GM19397 (cell line): ENCODE measurements at regions not wholly inside any gene's neighbourhood (a gene's known extent, or its start where the extent isn't known, plus 50 kb on each side); places are given as distances from the start of the nearest gene placed in this dataset.
"Not testable (repeated sequence)": the region's sequence is repeated elsewhere in the genome, so short reads cannot be mapped to it uniquely, and the experiment has no call there.

Source experiments
- ATAC-seq: cut with Tn5 transposase; IDR thresholded peaks from one replicate; pipeline ENCODE4 v1.9.1; 2021; ENCODE audit warnings: mild to moderate bottlenecking, moderate library complexity; ENCODE audit not compliant: unreplicated experiment

DNA sequence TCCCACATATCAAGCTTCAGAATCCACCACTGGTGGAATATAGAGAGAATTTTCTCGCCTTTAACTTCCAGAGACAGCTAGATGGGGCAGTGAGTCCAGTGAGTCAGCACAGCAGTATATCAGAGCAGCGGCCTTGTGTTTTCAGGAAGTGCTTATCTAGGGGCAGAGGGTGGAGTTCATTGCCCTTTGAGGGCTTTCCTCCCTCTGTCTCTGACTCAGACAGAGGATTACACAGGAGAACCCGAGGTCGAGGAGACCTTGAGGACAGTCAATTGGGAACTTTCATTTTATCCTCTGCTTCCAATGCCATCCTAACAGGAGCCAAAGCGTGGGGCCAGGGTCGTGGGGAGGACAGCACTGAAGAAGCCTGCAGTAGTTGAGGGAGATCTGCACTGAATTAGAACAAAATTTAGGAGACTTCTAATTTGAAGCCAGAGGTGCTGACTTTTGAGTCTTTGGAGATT, 109.6 kb upstream of the UMPS start:
- ATAC-seq: no peak

DNA sequence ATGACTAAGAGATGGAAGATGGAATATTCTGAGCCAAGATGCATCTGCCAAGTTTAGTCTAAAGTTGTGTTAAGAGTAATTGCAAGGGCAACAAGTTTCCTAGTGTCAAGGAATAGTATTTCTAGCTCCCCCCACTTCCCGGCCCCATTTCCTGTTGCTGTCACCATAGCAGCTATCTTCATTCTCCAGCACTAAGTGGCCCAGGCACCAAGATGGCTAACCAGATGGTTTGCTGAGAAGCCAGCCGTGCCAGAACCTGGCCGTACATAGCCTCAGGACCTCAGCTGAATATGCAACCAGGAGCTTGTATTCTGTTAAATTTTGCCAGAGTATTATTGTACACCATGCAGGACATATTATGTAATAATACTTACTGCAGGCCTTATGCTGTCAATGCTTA, 108.8 kb upstream of the UMPS start:
- no peak for ATAC-seq

DNA sequence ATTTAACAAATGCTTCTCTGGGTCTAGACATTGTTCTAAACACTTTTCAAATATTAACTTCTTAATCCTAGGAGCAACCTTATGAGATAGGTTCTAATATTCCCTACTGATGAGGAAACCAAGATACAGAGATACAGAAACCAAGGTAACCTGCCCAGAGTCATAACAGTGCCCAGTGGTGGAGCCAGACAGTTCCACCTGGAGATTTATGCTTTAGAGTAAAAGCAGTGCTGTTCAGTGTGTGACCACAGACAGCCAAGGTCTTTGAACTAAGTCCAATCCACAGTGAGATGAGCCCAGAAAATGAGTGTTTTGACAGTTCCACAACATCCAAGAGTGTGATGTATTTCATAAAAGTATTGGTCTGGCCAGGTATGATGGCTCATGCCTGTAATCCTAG, 105.2 kb upstream of the UMPS start:
- no peak for ATAC-seq

DNA sequence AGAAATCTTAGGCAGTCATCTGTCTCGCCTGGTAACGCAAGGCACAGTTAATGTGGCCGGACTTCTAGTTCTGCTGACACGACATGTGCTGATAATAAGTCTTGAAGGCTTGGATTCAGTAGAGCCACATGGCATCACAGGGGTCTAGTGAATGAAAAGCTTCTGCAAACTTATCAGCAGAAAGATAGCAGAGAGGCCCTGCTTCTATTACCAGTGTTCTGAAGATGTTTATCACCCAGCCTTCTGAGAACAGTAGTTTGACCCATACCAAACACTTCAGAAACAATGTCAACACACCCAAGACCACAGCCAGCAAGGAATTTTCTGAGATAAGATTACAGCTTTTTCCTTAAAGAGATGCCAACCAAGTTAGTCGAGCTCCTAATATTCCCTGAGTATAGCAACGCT, 102.7 kb upstream of the UMPS start:
- ATAC-seq: no peak

DNA sequence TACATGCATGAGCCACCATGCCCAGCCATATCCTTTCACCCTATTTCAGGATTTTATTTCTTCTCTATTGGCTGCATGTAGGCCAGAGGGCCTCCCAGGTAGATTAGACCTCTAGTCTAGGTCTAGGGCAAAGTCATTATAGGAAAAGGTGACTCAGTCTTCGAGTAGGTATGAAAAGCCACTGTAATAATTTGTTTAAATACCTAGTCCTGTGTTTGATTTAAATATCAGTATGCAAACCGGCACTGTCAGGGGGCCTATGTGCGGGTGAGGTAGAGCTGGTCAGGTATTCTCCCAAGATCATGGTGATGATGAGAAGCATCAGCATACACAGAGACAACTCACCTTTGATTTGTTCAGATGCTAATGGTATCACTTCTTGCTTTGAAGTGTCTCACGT, 101.4 kb upstream of the UMPS start:
- ATAC-seq: no peak

DNA sequence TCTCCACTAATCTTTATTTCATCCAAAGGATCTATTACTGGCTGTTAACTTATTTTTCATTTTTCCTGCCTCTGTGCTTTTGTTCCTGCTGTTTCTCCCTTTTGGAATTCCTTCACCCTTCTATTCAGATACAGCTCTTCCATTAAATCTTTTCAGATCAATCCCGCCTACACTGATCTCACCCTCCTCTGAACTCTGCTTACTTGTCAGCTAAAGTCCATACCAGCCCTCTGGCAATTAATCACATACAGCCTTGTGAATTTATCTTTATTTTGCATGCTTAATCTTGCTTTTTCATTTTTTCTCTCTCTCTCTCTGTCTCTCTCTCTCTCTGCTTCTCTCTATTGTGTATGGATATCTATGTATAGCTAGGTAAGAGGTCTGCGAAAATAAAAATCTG, 100.8 kb upstream of the UMPS start:
- ATAC-seq: no peak

DNA sequence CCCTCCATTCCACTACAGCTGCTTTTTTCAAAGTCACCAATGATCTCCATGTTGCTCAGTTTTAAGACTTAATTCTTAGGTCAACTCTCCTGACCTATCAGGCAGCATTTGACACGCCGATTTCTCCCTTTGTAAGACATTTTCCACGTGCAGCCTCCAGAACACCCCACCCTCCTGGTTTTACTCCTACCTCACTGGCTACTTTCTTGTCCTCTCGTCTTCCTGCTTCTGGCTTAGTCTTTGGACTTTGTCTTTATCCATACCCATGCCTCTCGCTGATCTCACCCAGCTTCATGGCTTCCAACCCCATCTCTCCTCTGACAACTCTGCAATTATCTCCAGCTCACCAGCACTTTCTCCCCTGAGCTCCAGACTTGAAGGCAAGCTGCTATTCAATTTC, 99.3 kb upstream of the UMPS start:
- ATAC-seq: no peak

DNA sequence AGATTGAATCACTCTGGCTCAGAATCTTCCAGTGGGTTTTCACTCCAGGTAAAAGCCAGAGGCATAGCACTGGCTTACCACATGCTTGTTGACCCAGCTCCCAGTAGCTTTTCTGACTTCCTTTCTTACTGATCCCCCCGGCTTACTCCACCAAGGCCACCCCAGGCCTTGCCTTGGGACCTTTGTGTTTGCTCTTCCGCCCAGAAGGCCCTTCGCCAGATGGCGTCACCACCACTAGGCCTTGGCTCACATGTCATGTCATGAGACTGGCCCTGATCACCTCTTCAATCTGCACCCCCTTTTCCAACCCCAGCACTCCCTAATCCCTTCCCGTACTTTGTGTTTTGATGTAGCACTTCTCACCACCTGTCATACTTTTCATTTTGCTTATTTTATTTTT, 98.5 kb upstream of the UMPS start:
- ATAC-seq: no peak

DNA sequence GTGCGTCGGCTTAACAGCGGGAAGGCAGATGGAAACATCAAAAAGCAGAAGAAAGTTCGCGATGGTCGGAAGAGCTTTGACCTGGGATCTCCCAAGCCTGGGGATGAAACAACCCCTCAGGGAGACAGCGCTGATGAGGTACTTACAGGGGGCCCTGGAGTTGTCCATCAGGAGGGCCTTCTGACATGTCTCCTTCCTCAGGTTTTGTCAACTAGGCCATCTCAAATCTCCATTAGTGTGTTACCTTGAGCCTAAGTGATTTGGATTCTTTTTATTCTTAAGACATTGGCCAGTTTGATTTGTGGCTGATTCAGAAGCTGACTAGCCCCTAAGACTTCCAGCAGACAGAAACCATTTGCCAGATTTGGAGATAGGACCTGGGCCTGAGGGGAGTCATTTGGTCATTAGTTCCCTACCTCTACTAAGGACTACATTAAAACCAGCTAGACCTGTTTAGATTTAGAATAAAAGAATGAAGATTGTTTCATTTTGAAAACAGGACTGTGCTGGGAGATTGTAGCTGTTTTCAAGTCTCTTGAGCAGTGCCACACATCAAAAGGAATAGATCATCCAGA, 97.6 kb upstream of the UMPS start:
- no peak for ATAC-seq

DNA sequence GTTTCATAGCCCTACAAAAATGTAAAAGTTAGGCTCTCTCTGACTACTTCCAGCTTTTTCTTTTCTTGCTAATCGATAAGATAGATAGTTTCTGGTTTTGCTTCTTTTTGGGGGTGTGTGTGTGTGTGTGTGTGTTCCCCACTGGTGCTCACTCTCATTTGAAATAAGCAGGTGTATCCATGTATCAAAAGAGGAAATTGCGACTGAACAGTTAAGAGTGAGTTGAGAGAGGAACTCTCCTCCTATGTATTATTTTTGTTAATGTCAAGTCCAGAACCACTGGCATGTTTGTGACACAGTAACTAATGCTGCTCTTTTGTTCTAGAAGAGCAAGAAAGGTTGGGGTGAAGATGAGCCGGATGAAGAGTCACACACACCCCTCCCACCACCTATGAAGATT, 96.7 kb upstream of the UMPS start:
- no peak for ATAC-seq

DNA sequence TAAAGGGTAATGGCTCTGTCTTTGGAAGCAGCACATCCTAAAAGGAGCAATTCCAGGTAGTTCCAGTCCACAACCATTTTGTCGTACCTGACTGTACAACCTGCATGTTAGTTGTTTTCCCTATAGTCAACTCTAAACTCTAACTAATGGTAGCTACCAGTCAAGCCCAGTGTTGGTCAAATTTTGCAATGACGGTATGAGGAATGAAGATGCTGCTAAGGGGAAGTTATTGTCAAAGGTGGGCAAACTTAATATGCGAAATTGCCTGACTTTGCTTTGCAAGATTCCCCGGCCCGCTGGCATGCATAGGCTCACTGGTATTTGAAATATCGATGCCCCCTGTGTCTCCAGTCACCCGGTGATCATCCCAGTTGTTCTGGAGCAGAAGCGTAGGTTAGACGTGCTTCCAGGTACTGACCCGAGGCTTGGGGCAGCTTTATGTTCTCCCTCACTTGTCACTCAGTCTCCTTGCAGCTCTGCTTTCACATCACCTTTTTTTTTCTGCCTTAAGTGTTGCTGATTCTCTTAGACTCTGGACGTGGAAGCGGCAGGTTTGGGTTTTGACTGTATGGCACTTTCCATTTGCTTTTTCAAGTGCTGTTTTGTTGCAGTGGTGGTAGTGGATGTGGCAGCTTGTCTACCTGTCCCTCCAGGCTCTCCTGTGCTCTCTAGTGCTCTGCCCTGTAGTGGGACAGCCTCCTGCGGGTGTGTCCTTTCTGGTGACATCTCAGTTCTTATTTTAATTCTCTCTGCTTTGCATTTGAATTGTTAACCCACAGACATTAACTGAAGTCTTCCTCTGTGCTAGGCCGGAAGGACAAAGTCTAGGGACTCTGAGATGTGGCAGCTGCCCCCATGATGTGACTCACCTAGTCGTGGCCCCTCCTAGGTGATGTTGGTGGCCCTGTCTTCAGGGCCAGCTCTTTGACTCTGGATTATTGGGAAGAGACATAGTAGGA, 95.8 kb upstream of the UMPS start:
- no peak for ATAC-seq

DNA sequence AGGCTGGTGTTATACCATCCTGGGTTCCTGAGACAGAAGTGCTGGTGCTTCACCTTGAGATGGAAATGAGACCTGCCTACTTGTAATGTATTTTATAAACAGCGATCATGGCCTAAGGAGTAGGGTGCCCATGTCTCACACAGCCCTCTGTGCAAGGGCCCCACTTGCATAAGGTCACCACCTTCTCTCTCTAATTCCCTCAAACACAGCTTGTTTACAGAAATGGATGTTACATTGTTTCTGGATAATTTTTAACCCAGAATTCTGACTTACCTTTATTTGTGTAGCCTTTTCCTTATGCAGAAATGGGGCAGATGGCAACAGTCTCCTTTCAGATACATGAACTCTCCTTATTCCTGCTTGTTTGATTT, 95.1 kb upstream of the UMPS start:
- ATAC-seq: no peak

DNA sequence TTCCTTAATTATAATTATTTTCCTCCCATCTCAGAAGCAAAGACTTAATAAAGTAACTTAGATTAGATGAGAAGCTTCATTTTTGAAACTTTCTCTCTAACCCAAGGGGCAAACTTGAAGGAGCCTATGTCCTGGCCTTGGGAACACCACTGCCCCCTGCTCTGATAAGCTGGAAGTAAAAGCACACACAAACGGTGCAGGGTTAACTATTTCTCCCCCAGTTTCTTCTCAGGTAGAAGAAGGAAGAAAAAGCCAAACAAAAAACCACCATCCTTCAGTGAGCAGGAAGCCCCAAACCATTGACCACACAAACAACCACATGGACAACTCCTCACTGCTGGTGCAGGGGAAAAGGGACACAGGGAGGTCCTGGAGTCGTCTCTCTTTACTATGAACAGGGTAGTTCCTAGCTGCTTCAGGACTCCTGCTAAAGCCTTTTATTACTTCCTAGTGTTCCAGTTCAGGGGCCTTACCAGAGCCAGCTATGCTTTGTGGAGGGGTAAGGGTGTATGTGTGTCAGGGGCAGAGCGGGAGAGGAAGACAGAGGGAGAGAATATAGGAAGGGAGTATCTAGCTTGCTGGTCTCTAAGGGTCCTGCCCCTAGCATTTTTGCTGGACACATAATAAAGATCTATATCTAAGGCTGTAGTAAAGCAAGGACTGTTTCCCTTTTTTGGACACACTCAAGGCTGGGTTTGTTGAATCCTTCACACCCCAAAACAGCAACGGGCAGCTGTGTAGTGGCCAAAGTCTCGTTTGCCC, 94.0 kb upstream of the UMPS start:
- no peak for ATAC-seq

DNA sequence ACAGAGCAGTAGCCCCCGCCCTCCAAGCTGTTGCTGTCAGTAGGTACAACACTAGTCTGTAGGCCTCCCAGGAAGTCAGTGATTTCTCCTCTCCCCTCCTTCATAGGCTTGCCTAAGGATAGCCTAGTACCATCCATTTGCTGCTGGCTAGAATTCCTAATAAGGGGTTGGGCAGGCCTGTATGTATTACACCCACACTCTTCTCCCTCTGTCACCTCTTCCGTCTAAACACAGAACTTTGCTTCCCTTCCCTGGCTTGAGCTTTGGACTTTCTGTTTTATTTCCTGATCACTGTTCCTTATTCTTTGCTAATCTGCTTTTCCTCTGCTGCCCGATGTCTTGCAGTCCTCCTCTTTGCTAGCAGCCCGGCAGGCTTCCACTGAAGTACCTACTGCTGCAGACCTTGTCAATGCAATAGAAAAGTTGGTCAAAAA, 93.4 kb upstream of the UMPS start:
- no peak for ATAC-seq

DNA sequence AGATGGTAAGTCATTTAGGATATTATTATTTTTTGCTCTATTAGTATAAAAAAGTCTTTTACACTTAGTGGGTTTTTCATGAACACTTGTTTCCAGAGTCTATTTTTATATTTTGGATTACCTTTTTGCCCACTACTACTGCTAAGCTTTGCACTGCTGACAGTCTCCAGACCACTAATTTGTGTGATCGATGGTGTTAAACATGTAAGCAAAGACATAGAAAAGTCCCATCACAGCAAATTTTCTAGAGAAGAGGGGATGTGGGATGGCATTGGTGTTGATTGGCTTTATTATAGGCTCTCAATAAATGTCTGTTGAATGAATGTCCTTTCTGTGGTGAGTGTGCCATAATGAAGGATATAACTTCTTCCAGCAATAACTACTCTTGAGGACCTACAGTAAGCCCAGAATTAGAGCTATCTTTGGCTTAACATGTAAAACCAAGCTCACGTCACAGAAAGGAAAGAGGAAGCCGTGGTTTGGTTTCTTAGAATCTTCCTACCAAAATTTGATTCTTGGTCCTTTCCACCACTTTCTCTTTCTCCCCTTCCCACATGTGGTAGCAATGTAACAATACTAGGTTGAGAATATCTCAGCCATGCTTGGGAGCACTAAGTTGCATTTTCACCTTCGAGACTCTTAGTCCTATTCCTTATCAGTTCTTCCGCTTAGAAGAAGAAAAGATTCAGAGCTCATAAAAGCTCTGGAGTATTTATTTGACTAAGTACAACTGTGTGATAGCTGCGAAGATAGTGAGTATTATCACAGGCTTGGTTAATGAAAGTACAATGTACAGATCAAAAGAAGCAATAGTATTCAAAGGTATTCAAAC, 90.6 kb upstream of the UMPS start:
- ATAC-seq: peak; percentile 39

DNA sequence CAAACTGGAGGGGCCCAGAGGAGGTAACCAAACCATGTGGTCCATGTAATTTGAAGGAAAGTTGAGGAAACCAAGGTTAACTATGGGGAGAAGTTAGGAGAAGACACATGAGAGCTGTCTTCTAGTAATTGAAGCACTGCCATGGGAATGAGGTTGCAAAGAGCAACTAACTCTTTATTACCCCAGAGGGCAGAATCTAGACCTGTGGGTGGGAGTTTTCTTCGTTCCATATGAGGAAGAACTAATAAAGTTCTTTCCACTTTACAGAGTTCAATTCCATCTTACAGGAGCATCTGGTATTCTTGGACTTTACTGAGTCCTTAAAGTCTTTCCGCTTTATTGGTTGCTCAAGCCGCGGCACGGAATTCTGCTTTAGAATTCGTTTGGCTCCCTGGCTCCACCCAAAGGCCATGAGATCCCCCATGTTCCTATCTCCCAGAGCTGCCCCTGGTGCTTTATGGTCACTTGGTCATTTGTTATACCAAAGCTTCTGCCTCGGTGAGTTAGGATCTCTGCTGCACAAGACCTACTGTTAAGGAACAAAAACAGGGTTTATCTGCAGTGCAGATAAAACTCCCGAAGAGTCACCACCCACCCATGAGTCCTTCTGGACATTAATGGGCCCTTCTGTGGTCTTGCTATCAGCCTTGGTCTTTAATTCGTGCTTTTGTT, 89.5 kb upstream of the UMPS start:
- ATAC-seq: no peak

DNA sequence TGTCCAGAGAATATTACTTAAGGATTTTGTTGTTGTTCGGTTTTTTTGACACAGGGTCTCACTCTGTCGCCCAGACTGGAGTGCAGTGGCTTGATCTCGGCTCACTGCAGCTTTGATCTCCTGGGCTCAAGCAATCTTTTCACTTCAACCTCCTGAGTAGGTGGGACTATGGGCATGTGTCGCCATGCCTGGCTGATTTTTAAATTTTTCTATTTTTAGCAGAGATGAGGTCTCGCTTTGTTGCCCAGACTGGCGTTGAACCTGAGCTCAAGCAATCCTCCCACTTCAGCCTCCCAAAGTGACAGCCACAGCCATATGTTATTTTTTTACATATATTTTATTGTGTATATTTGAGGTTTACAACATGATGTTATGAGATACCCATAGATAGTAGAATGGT, 86.8 kb upstream of the UMPS start:
- no peak for ATAC-seq

DNA sequence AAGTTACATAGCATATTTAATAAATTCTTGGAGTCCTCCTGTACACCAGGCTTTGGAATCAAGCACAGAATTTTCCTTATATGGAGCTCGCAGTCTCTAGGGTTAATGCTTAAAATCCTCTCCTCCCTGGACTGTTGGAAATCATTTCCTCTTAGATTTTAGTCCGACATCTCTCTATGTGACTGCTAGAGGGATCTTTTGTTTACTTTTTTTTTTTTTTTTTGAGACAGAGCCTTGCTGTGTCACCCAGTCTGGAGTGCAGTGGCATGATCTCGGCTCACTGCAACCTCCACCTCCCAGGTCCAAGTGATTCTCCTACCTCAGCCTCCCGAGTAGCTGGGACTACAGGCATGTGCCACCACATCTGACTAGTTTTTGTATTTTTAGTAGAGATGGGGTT, 84.1 kb upstream of the UMPS start:
- not testable (repeated sequence) for ATAC-seq

DNA sequence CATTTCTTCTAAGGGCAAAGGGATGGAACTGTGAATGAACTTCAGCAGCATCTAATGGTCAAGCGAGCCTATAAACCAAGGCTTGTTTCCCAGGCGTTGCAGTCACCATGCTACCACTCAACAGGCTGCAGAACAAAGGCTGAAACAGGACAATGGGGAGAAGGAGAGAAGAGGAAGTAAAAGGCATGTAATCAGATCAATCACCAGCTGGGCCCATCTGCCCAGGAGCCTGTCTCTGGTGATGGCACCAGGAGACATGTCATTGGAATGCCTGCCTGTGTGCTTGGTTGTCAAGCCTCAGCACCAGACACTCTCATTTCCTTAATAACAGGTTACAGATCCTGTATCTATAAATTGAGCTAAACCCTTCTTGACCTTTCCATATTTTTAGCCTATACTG, 81.7 kb upstream of the UMPS start:
- no peak for ATAC-seq

DNA sequence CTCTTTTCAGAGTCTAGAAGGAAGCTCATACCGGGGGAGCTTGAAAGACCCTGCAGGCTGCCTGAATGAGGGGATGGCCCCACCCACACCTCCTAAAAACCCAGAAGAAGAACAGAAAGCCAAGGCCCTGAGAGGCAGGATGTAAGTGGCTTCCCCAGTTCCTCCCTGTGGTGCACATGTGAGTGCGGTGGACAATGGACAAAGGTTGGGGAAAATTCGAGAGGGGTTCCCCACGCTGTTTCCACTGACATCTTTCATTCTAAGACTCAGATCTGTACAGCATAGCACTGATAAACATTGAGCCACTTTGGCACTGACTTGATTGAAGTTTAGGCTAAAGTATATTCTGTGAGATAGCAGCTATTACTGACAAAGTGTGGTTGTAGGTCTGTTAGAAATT, 79.5 kb upstream of the UMPS start:
- ATAC-seq: peak; percentile 44
